Neural cell (in vitro differentiated cells): ENCODE measurements at regions not wholly inside any gene's neighbourhood (a gene's known extent, or its start where the extent isn't known, plus 50 kb on each side); places are given as distances from the start of the nearest gene placed in this dataset.

ENCODE experiments used
- H2AFZ ChIP-seq: fragments of 200-600, 300-800 bp; sonication (generic), shearing (Covaris generic); 2 replicates; pipeline ENCODE4 v1.6.0; 2014; ENCODE audit warnings: low read depth, mild to moderate bottlenecking, antibody characterized with exemption, low read length, moderate library complexity
- H3F3A ChIP-seq: fragments of 200-600 bp; shearing (Covaris generic); 2 replicates; pipeline ENCODE4 v1.6.1; 2016; ENCODE audit warnings: mild to moderate bottlenecking, moderate library complexity, mixed read lengths, antibody characterized with exemption, low read length; ENCODE audit not compliant: insufficient read depth, poor library complexity, severe bottlenecking
- H3K27ac ChIP-seq: fragments of 200-600, 300-800 bp; sonication (generic), shearing (Covaris generic); 2 replicates; pipeline ENCODE4 v1.5.1; 2014; ENCODE audit warnings: mild to moderate bottlenecking, low read length, moderate library complexity
- H3K27me3 ChIP-seq: fragments of 300-800, 200-600 bp; sonication (generic), shearing (Covaris generic); 2 replicates; pipeline ENCODE4 v1.6.0; 2014; ENCODE audit warnings: mild to moderate bottlenecking, low read depth, low read length, moderate library complexity; ENCODE audit not compliant: insufficient read depth
- H3K36me3 ChIP-seq: fragments of 300-800, 200-600 bp; sonication (generic), shearing (Covaris generic); 2 replicates; pipeline ENCODE4 v1.5.1; 2014; ENCODE audit warnings: mild to moderate bottlenecking, antibody characterized with exemption, low read length, moderate library complexity; ENCODE audit not compliant: insufficient read depth
- H3K4me2 ChIP-seq: fragments of 300-800, 200-600 bp; sonication (generic), shearing (Covaris generic); 2 replicates; pipeline ENCODE4 v1.6.0; 2014; ENCODE audit warnings: mild to moderate bottlenecking, low read length
- H3K4me3 ChIP-seq: fragments of 300-800, 200-600 bp; sonication (generic), shearing (Covaris generic); 2 replicates; pipeline ENCODE4 v1.5.1; 2014; ENCODE audit warnings: mild to moderate bottlenecking, low read length, moderate library complexity
- H3K79me2 ChIP-seq: fragments of 200-600 bp; shearing (Covaris generic); replicated peaks from 2 replicates; pipeline ENCODE4 v1.6.0; 2014; ENCODE audit warnings: mild to moderate bottlenecking, low read length, moderate library complexity; ENCODE audit not compliant: insufficient read depth
- H3K9ac ChIP-seq: fragments of 300-800, 200-600 bp; sonication (generic), shearing (Covaris generic); 2 replicates; pipeline ENCODE4 v1.6.1; 2016; ENCODE audit warnings: mild to moderate bottlenecking, low read length, mixed read lengths
- H3K9me2 ChIP-seq: fragments of 200-600 bp; shearing (Covaris generic); 2 replicates; pipeline ENCODE4 v1.6.1; 2016; ENCODE audit warnings: mild to moderate bottlenecking, low read length, mixed read lengths; ENCODE audit not compliant: insufficient read depth
- H3K9me3 ChIP-seq: fragments of 200-600, 300-800 bp; sonication (generic), shearing (Covaris generic); 2 replicates; pipeline ENCODE4 v1.6.1; 2016; ENCODE audit warnings: mild to moderate bottlenecking, mixed run types, low read length, moderate library complexity, mixed read lengths
- H4K20me1 ChIP-seq: fragments of 200-600 bp; shearing (Covaris generic); 2 replicates; pipeline ENCODE4 v1.6.1; 2016; ENCODE audit warnings: mild to moderate bottlenecking, mixed run types; ENCODE audit not compliant: insufficient read depth
- CTCF ChIP-seq: fragments of 450-650 bp; IDR thresholded peaks from 2 replicates; pipeline ENCODE4 v1.5.1; 2014; ENCODE audit warnings: antibody characterized with exemption, mild to moderate bottlenecking, moderate library complexity; ENCODE audit not compliant: poor library complexity, severe bottlenecking
- EP300 ChIP-seq: fragments of 450-650 bp; conservative IDR thresholded peaks from 2 replicates; pipeline ENCODE4 v1.6.1; 2014; ENCODE audit warnings: antibody characterized with exemption, mild to moderate bottlenecking, moderate library complexity; ENCODE audit not compliant: poor library complexity, severe bottlenecking
- EZH2 ChIP-seq: fragments of 200-600, 300-800 bp; shearing (Covaris generic), sonication (generic); IDR thresholded peaks from 2 replicates; pipeline ENCODE4 v1.6.1; 2014; ENCODE audit warnings: antibody characterized with exemption, low read length, borderline replicate concordance, mild to moderate bottlenecking; ENCODE audit not compliant: insufficient read depth, poor library complexity, severe bottlenecking
- MXI1 ChIP-seq: fragments of 450-650 bp; conservative IDR thresholded peaks from 2 replicates; pipeline ENCODE4 v1.6.1; 2014; ENCODE audit warnings: antibody characterized with exemption, mild to moderate bottlenecking; ENCODE audit not compliant: poor library complexity, severe bottlenecking
- POLR2AphosphoS5 ChIP-seq: IDR thresholded peaks from 2 replicates; pipeline ENCODE4 v1.6.1; 2012
- RAD21 ChIP-seq: fragments of 450-650 bp; conservative IDR thresholded peaks from 2 replicates; pipeline ENCODE4 v1.6.1; 2014; ENCODE audit warnings: antibody characterized with exemption, mild to moderate bottlenecking, moderate library complexity
- REST ChIP-seq: IDR thresholded peaks from 2 replicates; pipeline ENCODE4 v1.6.1; 2012; ENCODE audit warnings: borderline replicate concordance
- SMC3 ChIP-seq: fragments of 450-650 bp; conservative IDR thresholded peaks from 2 replicates; pipeline ENCODE4 v1.6.1; 2014; ENCODE audit warnings: antibody characterized with exemption, mild to moderate bottlenecking, moderate library complexity; ENCODE audit not compliant: poor library complexity
- TAF1 ChIP-seq: IDR thresholded peaks from 2 replicates; pipeline ENCODE4 v1.6.1; 2012; ENCODE audit warnings: low read depth

- H4K20me1 ChIP-seq, result no peaks in the 10 kb centered on the region
- no peaks in the 10 kb centered on the region for H3K36me3 ChIP-seq
- H3K9me3 ChIP-seq, result no peaks in the 10 kb centered on the region
- no peaks in the 10 kb centered on the region for H3K27me3 ChIP-seq
- H3F3A ChIP-seq, result no peaks in the 10 kb centered on the region
- no peaks in the 10 kb centered on the region for H3K79me2 ChIP-seq
- H3K9ac ChIP-seq, result no peak overlapping the region
- H3K9me2 ChIP-seq, result no peaks in the 10 kb centered on the region
- no peak overlapping the region for H2AFZ ChIP-seq
- no peak overlapping the region for H3K4me3 ChIP-seq
- TF ChIP-seq REST (no peak), MXI1 (no peak), EP300 (no peak), CTCF (no peak), EZH2 (no peak), RAD21 (no peak), SMC3 (no peak), POLR2AphosphoS5 (no peak), TAF1 (no peak)
- no peak overlapping the region for H3K4me2 ChIP-seq
- no peak overlapping the region for H3K27ac ChIP-seq
These were observed 110.1 kb downstream of the SUCNR1 start for GRCh38 chr3:151983538-151983937.

- no peaks in the 10 kb centered on the region for H3K36me3 ChIP-seq
- H3K79me2 ChIP-seq, result no peaks in the 10 kb centered on the region
- H3K4me3 ChIP-seq, result no peak overlapping the region
- H4K20me1 ChIP-seq, result no peaks in the 10 kb centered on the region
- no peak overlapping the region for H2AFZ ChIP-seq
- H3K9ac ChIP-seq, result no peak overlapping the region
- H3K27me3 ChIP-seq, result no peaks in the 10 kb centered on the region
- H3K9me2 ChIP-seq, result no peaks in the 10 kb centered on the region
- H3K27ac ChIP-seq, result no peak overlapping the region
- no peaks in the 10 kb centered on the region for H3K9me3 ChIP-seq
- no peak for TF ChIP-seq SMC3
- no peak for TF ChIP-seq EZH2
- no peak for TF ChIP-seq POLR2AphosphoS5
- TF ChIP-seq MXI1, result no peak
- no peak for TF ChIP-seq RAD21
- TF ChIP-seq CTCF, result no peak
- no peak for TF ChIP-seq EP300
- no peak for TF ChIP-seq REST
- no peak for TF ChIP-seq TAF1
- no peak overlapping the region for H3K4me2 ChIP-seq
- H3F3A ChIP-seq, result no peaks in the 10 kb centered on the region
These were observed 112.5 kb downstream of the SUCNR1 start for GRCh38 chr3:151985787-151986430.
